ENCODE measurements at regions not wholly inside any gene's neighbourhood (a gene's known extent, or its start where the extent isn't known, plus 50 kb on each side); places are given as distances from the start of the nearest gene placed in this dataset.

DNA sequence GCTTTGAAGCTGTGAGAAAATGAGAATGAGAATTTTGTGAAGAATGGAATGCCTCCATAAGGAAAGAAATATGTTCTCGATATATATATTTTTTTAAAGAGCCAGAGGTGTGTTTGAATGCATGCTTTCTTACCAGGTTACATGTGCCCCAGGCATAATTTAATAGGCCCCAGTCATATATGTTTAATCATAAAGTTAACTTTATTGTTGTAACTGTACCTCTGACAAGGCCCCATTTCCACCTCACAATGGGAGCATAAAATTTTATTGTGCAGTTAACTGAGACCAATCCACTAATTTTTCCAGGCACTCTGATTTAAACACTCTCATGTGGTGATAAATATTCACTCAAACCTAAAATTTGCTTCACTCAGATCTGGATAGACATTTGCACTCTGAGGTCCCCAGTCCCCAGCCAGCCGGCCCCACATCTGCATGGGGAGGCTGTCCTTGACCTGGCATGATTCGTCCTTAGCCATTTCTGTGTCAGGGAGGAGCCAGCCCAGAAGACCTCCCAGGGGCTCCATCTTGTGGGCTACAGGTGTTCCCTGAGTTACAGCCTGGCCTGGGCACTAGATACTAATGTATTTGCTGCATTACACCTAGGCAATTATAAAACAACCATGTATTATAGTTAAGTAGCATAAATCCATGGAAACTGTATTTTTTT lies 245.8 kb downstream of the MTRR start:
- no peak for TF ChIP-seq CTCF (IDR thresholded peaks at IDR 0.05)
- Histone ChIP-seq H3K36me3 (ENCODE audit: low read depth) (no peaks in the 10 kb centered on the region), H3K9me3 (no peaks in the 10 kb centered on the region), H3K4me3 (no peak overlapping the region), H3K4me1 (ENCODE audit: low read depth) (no peaks in the 10 kb centered on the region)
- ATAC-seq (peak; percentile 86), DNase-seq (peak in 2 of 3 donors; percentile 8 to 34)
- intact Hi-C loops (cut with DNase I, micrococcal nuclease) = no loop called here

DNA sequence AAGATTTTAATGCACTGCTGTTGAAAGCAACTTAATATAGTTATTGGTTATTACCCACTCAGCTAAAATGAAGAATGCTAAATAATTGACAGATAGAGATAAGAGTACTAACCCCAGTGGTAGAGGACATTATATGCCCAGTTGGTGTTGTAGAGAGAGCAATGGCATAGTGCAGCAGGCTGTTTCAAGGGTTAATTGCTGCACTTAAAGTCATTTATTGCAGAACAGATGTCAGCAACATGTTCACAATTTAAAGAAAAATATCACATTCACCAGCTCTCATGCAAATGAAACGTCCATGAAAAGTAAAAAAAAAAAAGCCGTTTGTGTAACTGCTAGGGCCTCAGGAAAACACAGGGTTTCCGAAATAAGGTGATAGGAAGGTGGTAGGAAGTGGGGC lies 254.6 kb downstream of the MTRR start:
- ATAC-seq = no peak
- Histone ChIP-seq H3K36me3 (ENCODE audit: low read depth) (no peaks in the 10 kb centered on the region), H3K9me3 (no peaks in the 10 kb centered on the region), H3K4me3 (no peak overlapping the region), H3K4me1 (ENCODE audit: low read depth) (no peaks in the 10 kb centered on the region)
- DNase-seq = no peak
- intact Hi-C loops (cut with DNase I, micrococcal nuclease) = no loop called here
- no peak for TF ChIP-seq CTCF (IDR thresholded peaks at IDR 0.05)

DNA sequence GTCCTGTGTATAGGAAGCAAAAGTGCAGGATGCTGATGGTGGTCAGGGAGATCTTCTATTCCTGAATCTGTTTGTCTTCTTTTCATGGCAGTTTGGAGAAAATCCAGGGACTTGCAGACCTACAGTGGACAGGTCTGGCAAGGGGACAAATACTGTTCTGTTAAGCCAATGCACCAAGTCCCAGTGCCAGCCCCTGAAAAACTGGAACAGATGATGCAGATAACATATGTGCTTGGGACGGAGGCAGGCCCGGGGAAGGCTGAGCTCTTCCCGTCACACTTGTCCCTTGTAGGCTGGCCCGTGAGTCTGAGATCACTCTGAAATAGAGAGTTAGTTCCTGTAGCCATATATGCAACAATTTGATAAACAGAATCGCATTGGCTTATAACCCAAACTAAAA lies 265.7 kb downstream of the MTRR start:
- Histone ChIP-seq H3K36me3 (ENCODE audit: low read depth) (no peaks in the 10 kb centered on the region), H3K9me3 (no peaks in the 10 kb centered on the region), H3K4me1 (ENCODE audit: low read depth) (no peaks in the 10 kb centered on the region), H3K4me3 (no peak overlapping the region)
- TF ChIP-seq CTCF (IDR thresholded peaks at IDR 0.05) = no peak
- DNase-seq (no peak), ATAC-seq (no peak)
- intact Hi-C loops (cut with DNase I, micrococcal nuclease) = no loop called here

DNA sequence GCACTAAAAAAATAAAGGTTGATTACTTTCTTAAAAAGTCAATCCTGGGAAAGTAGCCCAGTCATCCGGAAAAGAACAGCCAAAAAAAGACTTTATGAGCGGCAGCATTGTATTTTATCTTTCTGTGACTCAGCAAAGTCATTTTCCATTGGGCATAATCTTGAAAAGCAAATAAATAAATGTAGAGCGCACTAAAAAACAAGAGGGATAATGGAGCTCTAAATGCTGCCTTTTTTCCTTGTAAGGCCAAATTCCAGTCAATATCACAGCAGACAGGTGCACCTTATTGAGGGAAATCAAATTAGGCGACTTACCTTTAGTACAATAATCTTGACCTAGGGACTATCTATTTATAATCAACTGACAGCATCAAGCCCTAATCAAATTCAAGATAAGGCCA lies 266.8 kb downstream of the MTRR start:
- no peaks in the 10 kb centered on the region for H3K4me1 ChIP-seq (ENCODE audit: low read depth)
- H3K4me3 ChIP-seq = no peak overlapping the region
- DNase-seq (peak in 1 of 3 donors; percentile 20), ATAC-seq (peak; percentile 92)
- H3K36me3 ChIP-seq (ENCODE audit: low read depth) = no peaks in the 10 kb centered on the region
- no peak for TF ChIP-seq CTCF (IDR thresholded peaks at IDR 0.05)
- no peaks in the 10 kb centered on the region for H3K9me3 ChIP-seq
- intact Hi-C loops (cut with DNase I, micrococcal nuclease) = no loop called here

DNA sequence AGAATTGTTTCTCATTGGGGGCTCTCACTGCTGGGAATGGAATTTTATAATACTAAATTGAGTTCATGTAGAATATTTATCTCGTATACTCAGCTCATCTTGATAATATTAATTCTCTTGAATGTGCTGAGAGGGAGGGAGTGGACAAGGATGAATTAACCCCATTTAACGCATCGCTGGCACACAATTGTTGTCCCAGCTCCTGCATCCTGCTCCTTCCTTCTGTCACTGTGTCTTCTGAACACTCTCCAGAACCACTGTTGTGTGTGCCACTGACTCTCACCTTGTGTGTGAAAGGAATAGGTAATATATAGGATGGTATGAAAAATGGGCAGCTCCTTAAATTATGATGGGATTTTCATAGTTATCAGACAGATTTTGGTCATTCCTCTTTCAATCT lies 267.3 kb downstream of the MTRR start:
- TF ChIP-seq CTCF (IDR thresholded peaks at IDR 0.05) = no peak
- no peaks in the 10 kb centered on the region for H3K4me1 ChIP-seq (ENCODE audit: low read depth)
- H3K4me3 ChIP-seq = no peak overlapping the region
- DNase-seq (no peak), ATAC-seq (no peak)
- intact Hi-C loops (cut with DNase I, micrococcal nuclease) = no loop called here
- H3K9me3 ChIP-seq = no peaks in the 10 kb centered on the region
- no peaks in the 10 kb centered on the region for H3K36me3 ChIP-seq (ENCODE audit: low read depth)

Data from mucosa of descending colon (tissue), 3 donors.